ENCODE measurements at regions not wholly inside any gene's neighbourhood (a gene's known extent, or its start where the extent isn't known, plus 50 kb on each side); places are given as distances from the start of the nearest gene placed in this dataset.

GRCh38 chr11:43579171-43579918 lies 101.2 kb upstream of the HSD17B12 start:
- TF ChIP-seq CTCF (IDR thresholded peaks at IDR 0.05) = peak in 7 of 9 donors; percentile 14 to 44 (median 29)
- Histone ChIP-seq H3K36me3 (no peaks in the 10 kb centered on the region), H3K4me3 (peak overlapping the region; percentile 35 to 74 (median 57)), H3K27ac (no peak overlapping the region), H3K4me1 (peaks cover 10 to 83% (median 58%) of the 10 kb centered on the region in 9 donors), H3K27me3 (peaks cover 23 to 100% (median 98%) of the 10 kb centered on the region in 7 donors), H3K9me3 (no peaks in the 10 kb centered on the region)
- ATAC-seq = peak in 2 of 8 donors; percentile 6 to 28
- DNase-seq = no peak
- intact Hi-C loops (cut with DNase I) = loop anchor here in 6 of 10 donors (5.0 to 10.0 kb wide), 6 partner anchors 65 to 273 kb away; no protein-coding TSS in a partner anchor
- 0 to 1% methylated on average over 81 to 83 of the region's 83 CpGs for WGBS, 2 donors

- Histone ChIP-seq H3K27ac (no peak overlapping the region), H3K4me3 (peak overlapping the region; percentile 35 to 74 (median 57)), H3K27me3 (peaks cover 23 to 100% (median 99%) of the 10 kb centered on the region in 7 donors), H3K9me3 (no peaks in the 10 kb centered on the region), H3K4me1 (peaks cover 9 to 77% (median 54%) of the 10 kb centered on the region in 9 donors), H3K36me3 (no peaks in the 10 kb centered on the region)
- WGBS, 2 donors = 2 to 3% methylated on average over 4 to 5 of the region's 5 CpGs
- intact Hi-C loops (cut with DNase I) = loop anchor here in 6 of 10 donors (5.0 to 10.0 kb wide), 6 partner anchors 65 to 272 kb away; no protein-coding TSS in a partner anchor
- DNase-seq (no peak), ATAC-seq (no peak)
- TF ChIP-seq CTCF (IDR thresholded peaks at IDR 0.05) = no peak
Measured at GRCh38 chr11:43579919-43580276, 100.6 kb upstream of the HSD17B12 start.

GRCh38 chr11:43580735-43581369 lies 99.7 kb upstream of the HSD17B12 start:
- WGBS, 2 donors = 1% methylated on average over 39 of the region's 39 CpGs
- peaks cover 23 to 100% (median 99%) of the 10 kb centered on the region in 7 donors for H3K27me3 ChIP-seq
- peaks cover 4 to 68% (median 45%) of the 10 kb centered on the region in 9 donors for H3K4me1 ChIP-seq
- intact Hi-C loops (cut with DNase I) = no loop called here
- H3K4me3 ChIP-seq = peak overlapping the region; percentile 8 to 45 (median 33)
- no peak for TF ChIP-seq CTCF (IDR thresholded peaks at IDR 0.05)
- H3K9me3 ChIP-seq = no peaks in the 10 kb centered on the region
- no peak for DNase-seq
- ATAC-seq = no peak
- H3K27ac ChIP-seq = no peak overlapping the region
- H3K36me3 ChIP-seq = no peaks in the 10 kb centered on the region

- no peak for DNase-seq
- H3K9me3 ChIP-seq = no peaks in the 10 kb centered on the region
- peaks cover 0 to 61% (median 38%) of the 10 kb centered on the region in 9 donors for H3K4me1 ChIP-seq
- ATAC-seq = no peak
- no peak overlapping the region for H3K27ac ChIP-seq
- intact Hi-C loops (cut with DNase I) = no loop called here
- 1 to 2% methylated on average over 39 of the region's 39 CpGs for WGBS, 2 donors
- TF ChIP-seq CTCF (IDR thresholded peaks at IDR 0.05) = no peak
- peak overlapping the region; percentile 8 to 45 (median 33) for H3K4me3 ChIP-seq
- H3K27me3 ChIP-seq = peaks cover 23 to 100% (median 99%) of the 10 kb centered on the region in 7 donors
- no peaks in the 10 kb centered on the region for H3K36me3 ChIP-seq
Measured at GRCh38 chr11:43581370-43582023, 99.0 kb upstream of the HSD17B12 start.
